Dendritic cell treated with granulocyte-macrophage colony-stimulating factor and Interleukin-4, amounts not matched to agents 40 ng/mL and 50 ng/mL, for 4 days (primary cell): ENCODE measurements at regions not wholly inside any gene's neighbourhood (a gene's known extent, or its start where the extent isn't known, plus 50 kb on each side); places are given as distances from the start of the nearest gene placed in this dataset.
"Not testable (repeated sequence)": the region's sequence is repeated elsewhere in the genome, so short reads cannot be mapped to it uniquely, and the experiment has no call there.

Experiments
- H3K27ac Mint-ChIP-seq: one replicate; pipeline ENCODE4 v1.8.0; 2022; ENCODE audit warnings: mild to moderate bottlenecking, mixed read lengths
- H3K27me3 Mint-ChIP-seq: one replicate; pipeline ENCODE4 v1.8.0; 2022; ENCODE audit warnings: mild to moderate bottlenecking, mixed read lengths
- H3K36me3 Mint-ChIP-seq: one replicate; pipeline ENCODE4 v1.8.0; 2022; ENCODE audit warnings: low read depth, mixed read lengths
- H3K4me1 Mint-ChIP-seq: one replicate; pipeline ENCODE4 v1.8.0; 2022; ENCODE audit warnings: low read depth, mixed read lengths
- H3K4me3 Mint-ChIP-seq: one replicate; pipeline ENCODE4 v1.8.0; 2022; ENCODE audit warnings: mild to moderate bottlenecking, moderate library complexity, mixed read lengths
- H3K9me3 Mint-ChIP-seq: one replicate; pipeline ENCODE4 v1.8.0; 2022; ENCODE audit warnings: mixed read lengths
- intact Hi-C: fragments of 100-400 bp; cut with micrococcal nuclease; formaldehyde crosslinking; loops from one replicate; pipeline ENCODE4 v1.15.0; 2022

DNA sequence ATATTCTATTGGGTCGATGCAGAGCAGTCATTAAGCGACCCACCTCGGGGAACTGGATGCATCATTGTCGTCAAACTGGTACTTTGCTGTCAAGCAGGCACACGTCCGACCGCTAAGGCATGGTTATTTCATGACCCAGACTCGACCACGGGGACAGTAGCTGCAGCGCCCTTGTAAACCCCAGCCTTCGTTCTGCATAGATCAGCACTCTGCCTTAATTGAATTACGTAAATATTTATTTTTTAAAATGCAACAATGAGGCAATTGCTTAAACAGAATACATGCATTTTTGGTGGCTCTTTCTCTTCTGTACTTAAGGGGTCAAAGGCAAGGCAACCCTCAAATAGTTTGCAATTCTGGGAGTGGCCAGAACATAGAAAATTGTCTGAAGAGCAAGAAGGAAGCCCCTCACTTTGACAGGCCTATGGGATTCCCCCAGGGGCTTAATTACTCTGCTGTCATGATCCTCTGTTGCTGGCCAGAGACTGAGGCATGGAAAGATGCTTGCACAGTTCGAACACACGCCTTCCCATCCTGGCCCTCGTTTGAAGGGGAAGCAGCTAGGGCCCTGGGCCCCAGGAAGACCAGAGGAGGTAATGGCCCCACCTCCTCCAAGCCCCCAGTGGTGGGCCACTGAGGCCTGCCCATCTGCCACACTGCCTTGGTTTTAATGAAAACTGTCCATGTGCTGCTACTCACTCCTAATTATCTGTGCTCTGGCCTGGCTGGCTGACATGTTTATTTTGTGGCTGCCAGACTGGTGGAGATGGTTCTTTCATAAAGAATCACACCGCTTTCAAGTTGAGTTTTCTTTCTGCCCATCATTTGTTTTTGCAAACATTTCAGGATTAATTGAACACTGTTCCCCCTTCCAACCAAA, 169.7 kb upstream of the MAST4 start:
- Mint-ChIP-seq H3K9me3 (peaks cover 12% of the 10 kb centered on the region), H3K4me3 (no peak overlapping the region), H3K27ac (no peak overlapping the region), H3K36me3 (no peaks in the 10 kb centered on the region), H3K27me3 (no peaks in the 10 kb centered on the region), H3K4me1 (no peaks in the 10 kb centered on the region)
- intact Hi-C loops = no loop called here

DNA sequence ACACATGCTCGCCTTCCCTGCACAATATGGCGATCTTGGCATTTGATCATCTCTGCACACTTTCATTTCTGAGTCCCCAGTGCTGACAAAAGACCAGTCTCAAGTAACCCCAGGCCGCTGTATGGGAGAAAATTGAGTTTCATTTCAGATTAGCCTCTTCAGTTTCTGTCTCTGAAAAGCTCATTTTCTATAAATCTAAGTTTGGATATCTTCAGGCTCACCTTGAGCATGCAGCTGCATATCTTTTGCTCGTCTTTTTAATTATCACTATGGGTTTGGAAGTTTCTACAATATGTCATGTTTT, 169.1 kb upstream of the MAST4 start:
- H3K27ac Mint-ChIP-seq = no peak overlapping the region
- no peaks in the 10 kb centered on the region for H3K27me3 Mint-ChIP-seq
- no peaks in the 10 kb centered on the region for H3K4me1 Mint-ChIP-seq
- no peak overlapping the region for H3K4me3 Mint-ChIP-seq
- intact Hi-C loops = no loop called here
- peaks cover 11% of the 10 kb centered on the region for H3K9me3 Mint-ChIP-seq
- H3K36me3 Mint-ChIP-seq = no peaks in the 10 kb centered on the region

DNA sequence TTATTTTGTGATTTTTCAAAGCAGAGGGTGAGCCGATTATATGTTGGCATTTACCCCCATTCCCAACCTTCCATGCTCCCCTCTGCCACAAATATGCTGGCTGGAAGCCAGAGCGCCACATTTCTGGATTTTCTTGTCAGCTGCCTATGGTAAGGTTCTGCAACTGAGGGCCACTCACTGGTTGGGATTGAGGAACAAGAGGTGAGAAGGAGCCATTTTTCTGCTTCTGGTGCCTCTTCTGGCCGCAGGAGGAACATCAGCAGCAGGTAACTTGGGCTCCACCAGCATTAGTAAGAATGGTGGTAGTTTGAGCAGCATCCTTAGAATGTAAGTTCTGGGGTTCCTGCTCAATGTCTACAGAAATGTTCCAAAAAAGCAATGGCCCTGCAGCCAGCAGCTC, 159.5 kb upstream of the MAST4 start:
- Mint-ChIP-seq H3K9me3 (no peaks in the 10 kb centered on the region), H3K36me3 (no peaks in the 10 kb centered on the region), H3K27ac (no peak overlapping the region), H3K4me1 (no peaks in the 10 kb centered on the region), H3K4me3 (no peak overlapping the region), H3K27me3 (no peaks in the 10 kb centered on the region)
- intact Hi-C loops = no loop called here

DNA sequence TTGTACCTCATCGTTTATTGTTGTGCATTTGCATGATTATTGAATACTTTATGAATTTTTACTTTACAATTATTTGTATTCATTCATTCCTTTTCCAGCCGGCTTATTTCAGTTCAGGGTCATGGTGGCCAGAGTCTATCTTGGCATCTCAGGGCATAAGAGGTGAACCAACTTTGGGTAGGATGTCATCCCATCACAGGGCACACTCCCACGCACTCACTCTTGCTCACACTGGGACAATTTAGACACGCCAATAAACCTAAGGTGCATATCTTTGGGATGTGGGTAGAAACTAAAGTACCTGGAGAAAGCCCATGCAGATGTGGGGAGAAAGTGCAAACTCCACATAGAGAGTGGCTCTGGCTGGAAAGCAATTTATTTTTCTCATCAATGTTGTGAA, 158.1 kb upstream of the MAST4 start:
- H3K4me1 Mint-ChIP-seq = no peaks in the 10 kb centered on the region
- H3K9me3 Mint-ChIP-seq = no peaks in the 10 kb centered on the region
- H3K36me3 Mint-ChIP-seq = no peaks in the 10 kb centered on the region
- intact Hi-C loops = no loop called here
- no peak overlapping the region for H3K27ac Mint-ChIP-seq
- no peak overlapping the region for H3K4me3 Mint-ChIP-seq
- H3K27me3 Mint-ChIP-seq = no peaks in the 10 kb centered on the region

DNA sequence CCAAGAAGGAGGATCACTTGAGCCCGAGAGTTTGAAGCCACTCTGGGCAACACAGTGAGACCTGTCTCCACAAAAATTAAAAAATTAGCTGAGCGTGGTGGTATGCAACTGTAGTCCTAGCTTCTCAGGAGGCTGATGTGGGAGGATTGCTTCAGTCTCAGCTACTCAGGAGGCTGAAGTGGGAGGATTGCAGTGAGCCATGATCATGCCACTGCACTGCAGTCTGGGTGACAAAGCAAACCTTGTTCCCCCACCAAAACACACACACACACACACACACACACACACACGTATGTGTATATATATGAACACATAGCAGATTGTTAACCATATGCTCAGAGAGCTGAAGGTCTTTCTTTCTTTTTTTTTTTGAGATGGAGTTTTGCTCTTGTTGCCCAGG, 157.5 kb upstream of the MAST4 start:
- H3K27me3 Mint-ChIP-seq = no peaks in the 10 kb centered on the region
- intact Hi-C loops = no loop called here
- H3K36me3 Mint-ChIP-seq = no peaks in the 10 kb centered on the region
- no peak overlapping the region for H3K4me3 Mint-ChIP-seq
- H3K4me1 Mint-ChIP-seq = no peaks in the 10 kb centered on the region
- H3K9me3 Mint-ChIP-seq = no peaks in the 10 kb centered on the region
- H3K27ac Mint-ChIP-seq = no peak overlapping the region

DNA sequence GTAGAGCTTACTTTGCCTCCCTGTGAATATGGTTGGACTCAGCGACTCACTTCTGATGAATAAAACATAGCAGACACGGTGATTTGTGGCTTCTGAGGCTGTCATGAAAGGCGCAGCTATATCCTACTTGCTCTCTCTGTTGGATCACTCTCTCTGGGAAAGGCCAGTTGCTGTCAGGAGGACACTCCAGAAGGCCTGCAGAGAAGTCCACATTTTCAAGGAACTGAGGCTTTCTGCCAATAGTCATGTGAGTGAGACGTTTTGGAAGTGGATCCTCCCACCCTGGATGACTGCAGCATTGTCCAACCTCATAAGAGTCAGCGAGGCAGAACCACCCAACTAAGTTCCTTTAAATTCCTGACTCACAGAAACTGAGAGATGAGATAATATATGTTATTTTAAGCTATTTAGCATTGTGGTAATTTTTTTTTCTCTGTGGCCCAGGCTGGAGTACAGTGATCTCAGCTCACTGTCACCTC, 156.0 kb upstream of the MAST4 start:
- Mint-ChIP-seq H3K36me3 (no peaks in the 10 kb centered on the region), H3K4me3 (no peak overlapping the region), H3K9me3 (no peaks in the 10 kb centered on the region), H3K27ac (no peak overlapping the region), H3K27me3 (no peaks in the 10 kb centered on the region), H3K4me1 (no peaks in the 10 kb centered on the region)
- intact Hi-C loops = no loop called here

DNA sequence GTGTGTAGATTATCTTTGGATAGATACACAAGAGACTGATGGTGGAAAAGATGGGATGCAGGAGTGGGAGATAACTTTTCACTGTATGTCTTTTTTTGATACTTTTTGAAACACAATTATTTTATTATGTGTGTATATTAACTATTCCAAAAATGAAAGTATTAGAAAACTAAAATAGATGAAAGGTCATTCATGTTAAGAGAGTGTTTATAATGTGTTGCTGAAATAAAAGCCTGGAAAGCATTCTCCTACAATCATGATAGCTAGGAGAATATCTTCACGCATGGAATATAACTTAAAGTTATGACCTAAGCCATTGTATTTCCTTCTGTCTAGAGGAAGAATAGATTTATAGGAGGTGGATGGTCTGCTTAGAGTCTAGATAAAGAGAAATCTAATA, 154.8 kb upstream of the MAST4 start:
- Mint-ChIP-seq H3K4me3 (no peak overlapping the region), H3K4me1 (no peaks in the 10 kb centered on the region), H3K36me3 (no peaks in the 10 kb centered on the region), H3K9me3 (no peaks in the 10 kb centered on the region), H3K27me3 (no peaks in the 10 kb centered on the region), H3K27ac (no peak overlapping the region)
- intact Hi-C loops = no loop called here

DNA sequence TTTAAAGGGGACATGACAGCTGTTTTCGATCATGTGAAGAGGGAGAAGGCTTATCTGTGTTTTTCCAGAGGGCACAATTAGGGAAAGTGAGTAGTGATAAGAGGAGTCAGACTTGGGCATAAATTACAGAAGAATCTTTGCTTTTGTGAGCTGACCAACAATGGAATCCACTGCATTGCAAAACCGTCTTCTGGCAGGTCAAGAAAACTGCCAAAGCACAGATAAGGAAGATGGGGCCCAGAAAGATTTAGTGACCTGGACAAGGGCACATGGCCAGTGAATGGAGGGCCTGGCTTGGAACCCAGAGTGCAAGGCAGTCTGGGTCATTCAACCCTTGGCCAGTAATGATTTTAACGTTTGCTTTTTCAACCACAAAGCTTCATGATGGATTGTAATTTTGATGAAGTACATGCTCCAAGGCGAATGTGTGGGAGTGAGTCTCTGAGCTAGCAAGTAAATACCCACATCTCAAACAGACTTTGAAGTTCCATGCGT, 153.2 kb upstream of the MAST4 start:
- H3K4me1 Mint-ChIP-seq = no peaks in the 10 kb centered on the region
- intact Hi-C loops = no loop called here
- peaks cover 14% of the 10 kb centered on the region for H3K9me3 Mint-ChIP-seq
- H3K36me3 Mint-ChIP-seq = no peaks in the 10 kb centered on the region
- H3K27ac Mint-ChIP-seq = no peak overlapping the region
- H3K27me3 Mint-ChIP-seq = no peaks in the 10 kb centered on the region
- no peak overlapping the region for H3K4me3 Mint-ChIP-seq

DNA sequence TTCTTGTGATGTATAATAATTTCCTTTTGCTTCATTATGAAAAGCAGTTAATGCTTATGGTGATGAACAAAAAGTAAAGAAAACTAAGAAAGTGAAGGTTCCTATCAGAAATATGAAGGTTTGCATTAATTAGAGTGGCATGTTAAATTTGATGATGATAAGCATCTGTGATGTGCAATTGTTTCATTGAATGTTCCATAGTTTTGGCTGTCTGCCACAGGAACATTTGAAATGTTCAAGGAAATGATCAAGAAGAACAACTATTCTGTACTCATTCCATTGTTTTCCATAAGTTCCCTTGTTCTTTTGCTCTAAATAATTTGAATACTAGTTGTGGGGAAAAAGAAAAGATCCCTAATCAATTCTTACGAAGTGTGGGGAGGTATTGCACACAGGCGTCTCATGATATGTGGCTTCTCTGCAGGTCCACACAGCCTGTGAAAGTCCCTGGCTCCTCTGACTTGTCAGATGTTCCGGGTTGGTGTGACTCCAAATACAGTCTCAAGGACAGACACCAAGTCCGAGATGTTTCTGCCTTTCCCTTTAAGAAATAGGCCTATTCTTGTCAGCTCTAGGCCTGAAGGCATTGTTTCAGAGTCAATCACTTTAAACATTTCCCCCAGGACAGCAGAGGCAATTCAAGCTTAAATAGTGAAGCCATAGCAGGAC, 152.6 kb upstream of the MAST4 start:
- intact Hi-C loops = no loop called here
- Mint-ChIP-seq H3K4me1 (no peaks in the 10 kb centered on the region), H3K27me3 (no peaks in the 10 kb centered on the region), H3K9me3 (peaks cover 19% of the 10 kb centered on the region), H3K27ac (no peak overlapping the region), H3K4me3 (no peak overlapping the region), H3K36me3 (no peaks in the 10 kb centered on the region)

DNA sequence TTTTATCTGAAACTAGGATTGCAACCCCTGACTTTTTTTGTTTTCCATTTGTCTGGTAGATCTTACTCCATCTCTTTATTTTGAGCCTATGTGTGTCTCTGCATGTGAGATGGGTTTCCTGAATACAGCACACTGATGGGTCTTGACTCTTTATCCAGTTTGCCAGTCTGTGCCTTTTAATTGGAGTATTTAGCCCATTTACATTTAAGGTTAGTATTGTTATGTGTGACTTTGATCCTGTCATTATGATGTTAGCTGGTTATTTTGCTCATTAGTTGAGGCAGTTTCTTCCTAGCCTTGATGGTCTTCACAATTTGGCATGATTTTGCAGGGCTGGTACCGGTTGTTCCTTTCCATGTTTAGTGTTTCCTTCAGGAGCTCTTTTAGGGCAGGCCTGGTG, 148.1 kb upstream of the MAST4 start:
- intact Hi-C loops, H3K27ac Mint-ChIP-seq, H3K4me1 Mint-ChIP-seq, H3K27me3 Mint-ChIP-seq, H3K4me3 Mint-ChIP-seq, H3K36me3 Mint-ChIP-seq: not testable (repeated sequence)
- H3K9me3 Mint-ChIP-seq = peaks cover 47% of the 10 kb centered on the region

DNA sequence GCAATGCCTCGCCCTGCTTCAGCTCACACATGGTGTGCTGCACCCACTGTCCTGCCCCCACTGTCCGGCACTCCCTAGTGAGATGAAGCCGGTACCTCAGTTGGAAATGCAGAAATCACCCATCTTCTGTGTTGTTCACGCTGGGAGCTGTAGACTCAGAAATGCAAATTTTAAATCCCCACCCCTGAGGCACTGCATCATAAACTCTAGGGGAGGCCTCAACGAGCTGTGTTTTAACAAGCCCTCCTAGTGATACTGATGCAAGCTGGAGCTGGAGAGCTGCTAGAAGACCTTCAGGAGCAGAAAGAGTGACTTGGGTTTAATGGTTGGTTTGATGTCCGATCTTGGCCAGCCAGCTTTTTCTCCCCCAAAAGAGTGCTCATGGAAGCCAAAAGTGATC, 146.0 kb upstream of the MAST4 start:
- no peak overlapping the region for H3K4me3 Mint-ChIP-seq
- no peaks in the 10 kb centered on the region for H3K4me1 Mint-ChIP-seq
- intact Hi-C loops = no loop called here
- H3K9me3 Mint-ChIP-seq = peaks cover 58% of the 10 kb centered on the region
- H3K36me3 Mint-ChIP-seq = no peaks in the 10 kb centered on the region
- no peaks in the 10 kb centered on the region for H3K27me3 Mint-ChIP-seq
- H3K27ac Mint-ChIP-seq = no peak overlapping the region

DNA sequence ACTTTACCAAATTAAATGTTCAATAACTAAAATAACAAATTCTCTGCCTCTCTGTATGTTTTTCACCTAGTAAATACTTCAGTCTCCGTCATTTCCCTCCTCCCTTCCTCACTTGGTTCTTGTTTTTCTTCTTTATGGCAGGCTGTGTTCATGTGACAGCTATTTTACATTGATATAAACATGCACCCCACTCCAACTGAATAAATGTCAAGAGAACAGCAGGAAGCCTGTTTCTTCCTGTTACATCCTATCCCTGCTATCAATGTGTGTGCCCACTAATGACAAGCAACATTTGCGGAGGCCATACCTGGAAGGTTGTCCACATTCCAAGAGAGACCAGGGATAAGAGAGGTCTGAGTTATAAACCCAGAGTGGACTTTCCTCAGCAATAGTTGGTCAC, 145.2 kb upstream of the MAST4 start:
- Mint-ChIP-seq H3K4me3 (no peak overlapping the region), H3K4me1 (no peaks in the 10 kb centered on the region), H3K27me3 (no peaks in the 10 kb centered on the region), H3K27ac (no peak overlapping the region), H3K9me3 (peaks cover 62% of the 10 kb centered on the region), H3K36me3 (no peaks in the 10 kb centered on the region)
- intact Hi-C loops = no loop called here

DNA sequence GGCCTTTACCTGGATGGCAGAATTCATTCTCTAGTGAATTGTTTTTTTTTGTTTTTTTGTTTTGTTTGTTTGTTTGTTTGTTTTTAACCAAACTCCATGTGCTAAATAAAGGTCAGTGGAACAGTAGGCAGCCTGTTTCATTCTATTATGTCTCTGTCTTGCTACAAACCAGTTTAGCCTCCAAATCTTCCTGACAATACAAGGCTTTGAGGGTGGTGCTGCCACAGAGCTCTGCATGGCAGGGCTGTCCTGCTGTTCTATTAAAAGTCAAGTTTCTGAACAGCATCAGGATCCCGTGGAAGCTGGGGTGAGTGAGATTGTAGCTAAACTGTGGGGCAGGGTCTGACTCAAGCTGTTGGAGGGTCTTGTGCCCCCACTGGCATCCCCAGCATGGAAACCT, 144.1 kb upstream of the MAST4 start:
- intact Hi-C loops = no loop called here
- Mint-ChIP-seq H3K27me3 (no peaks in the 10 kb centered on the region), H3K27ac (no peak overlapping the region), H3K9me3 (peaks cover 57% of the 10 kb centered on the region), H3K4me3 (no peak overlapping the region), H3K36me3 (no peaks in the 10 kb centered on the region), H3K4me1 (no peaks in the 10 kb centered on the region)

DNA sequence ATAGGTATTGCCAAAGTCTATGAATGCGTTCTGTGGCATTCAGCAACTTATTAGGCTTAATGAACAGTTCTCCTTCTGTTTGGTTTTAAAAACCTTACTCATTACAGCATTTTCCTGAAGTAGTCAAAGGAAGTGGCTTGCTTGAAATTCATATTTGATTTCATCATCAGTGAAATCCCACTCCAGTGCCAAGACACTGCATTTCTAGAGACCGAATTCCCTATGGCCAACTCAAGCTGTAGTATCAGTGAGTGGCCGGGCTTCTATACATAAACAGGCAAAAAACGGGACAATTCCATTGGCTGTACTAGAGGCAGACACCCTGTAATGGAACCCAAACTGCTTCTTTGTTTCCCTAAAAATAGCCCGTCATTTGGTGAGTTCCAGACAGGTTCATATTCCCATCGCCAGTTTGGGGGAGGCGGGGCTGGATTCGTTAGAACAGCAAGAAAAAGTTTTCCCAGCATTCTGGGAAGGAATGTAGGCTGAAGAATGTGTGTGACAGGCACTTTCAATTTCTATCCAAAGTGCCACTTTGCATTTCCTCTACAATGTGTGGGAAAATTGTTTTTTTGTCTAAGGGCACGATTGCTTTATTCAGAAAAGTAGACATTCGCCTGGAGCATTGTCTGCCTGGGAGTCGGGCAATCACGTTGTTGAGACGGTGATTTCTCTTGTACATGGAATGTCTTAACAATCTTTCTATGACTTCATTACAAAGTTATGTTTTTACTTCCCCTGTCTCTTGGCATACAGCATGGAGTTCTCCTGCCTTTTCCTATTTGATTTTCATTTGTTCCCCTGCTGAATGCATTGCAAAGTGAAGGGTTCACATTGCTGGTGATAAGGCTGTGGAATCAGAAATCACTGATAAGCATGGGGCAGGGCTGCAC, 141.8 kb upstream of the MAST4 start:
- Mint-ChIP-seq H3K27ac (no peak overlapping the region), H3K27me3 (no peaks in the 10 kb centered on the region), H3K4me1 (no peaks in the 10 kb centered on the region), H3K9me3 (peaks cover 35% of the 10 kb centered on the region), H3K4me3 (no peak overlapping the region), H3K36me3 (no peaks in the 10 kb centered on the region)
- intact Hi-C loops = no loop called here
